Body of pancreas (tissue), 4 donors: ENCODE measurements at regions not wholly inside any gene's neighbourhood (a gene's known extent, or its start where the extent isn't known, plus 50 kb on each side); places are given as distances from the start of the nearest gene placed in this dataset.
A peak's percentile ranks its signal among the peaks of the same experiment; 100 is the strongest.

Experiments
- ATAC-seq: fragments of 150-250 bp; one replicate; pipeline ENCODE4 v1.9.1; 2016
- DNase-seq, 4 donors: peaks; one replicate each; pipeline ENCODE4 v3.0.0-alpha.2; 2019
- H3K27ac ChIP-seq, 4 donors: fragments of 200-600 bp; sonication (generic); 1 replicate in 3 of 4; 2 replicates in 1 of 4; pipeline versions ENCODE4 v1.5.1 to v1.6.1; 2016 to 2019; ENCODE audit warnings: mild to moderate bottlenecking in 1 of 4, mixed read lengths in 1 of 4, moderate library complexity in 1 of 4
- H3K27me3 ChIP-seq, 2 donors: fragments of 200-600 bp; sonication (generic); one replicate each; pipeline ENCODE4 v1.6.0; 2016; ENCODE audit warnings: mild to moderate bottlenecking in 1 of 2
- H3K36me3 ChIP-seq, 2 donors: fragments of 200-600 bp; sonication (generic); replicated peaks in 1 of 2; 2 replicates each; pipeline ENCODE4 v1.5.1; 2016; ENCODE audit warnings: low read depth in 2 of 2; ENCODE audit not compliant: insufficient read depth in 1 of 2
- H3K4me1 ChIP-seq: fragments of 200-600 bp; sonication (generic); one replicate; pipeline ENCODE4 v1.6.0; 2016
- H3K4me3 ChIP-seq, 2 donors: fragments of 200-600 bp; sonication (generic); 1 replicate in 1 of 2; 2 replicates in 1 of 2; pipeline ENCODE4 v1.5.1; 2016 to 2019
- H3K9me3 ChIP-seq, 3 donors: fragments of 200-600 bp; sonication (generic); 1 replicate in 2 of 3; 2 replicates in 1 of 3; pipeline ENCODE4 v1.5.1; 2016
- CTCF ChIP-seq, 7 experiments: fragments of 450-650 bp in 4 of 7; fragments of 200-600 bp in 3 of 7; sonication (generic) in 3 of 7; IDR thresholded peaks; one replicate each; pipeline ENCODE4 v1.5.1; 2016 to 2019; ENCODE audit warnings: antibody characterized with exemption in 7 of 7
- POLR2A ChIP-seq, 3 donors: fragments of 450-650 bp; IDR thresholded peaks; one replicate each; pipeline ENCODE4 v1.6.1; 2016; ENCODE audit warnings: antibody characterized with exemption in 3 of 3, mild to moderate bottlenecking in 2 of 3
- WGBS, 2 donors: methylation state at CpG; one replicate each; pipeline ENCODE4 v1.1.5; 2017; 5-methylcytosine and 5-hydroxymethylcytosine counted together
- intact Hi-C: fragments of 100-400 bp; cut with DNase I; formaldehyde crosslinking; loops from one replicate; pipeline ENCODE4 v1.15.1; 2023

DNA sequence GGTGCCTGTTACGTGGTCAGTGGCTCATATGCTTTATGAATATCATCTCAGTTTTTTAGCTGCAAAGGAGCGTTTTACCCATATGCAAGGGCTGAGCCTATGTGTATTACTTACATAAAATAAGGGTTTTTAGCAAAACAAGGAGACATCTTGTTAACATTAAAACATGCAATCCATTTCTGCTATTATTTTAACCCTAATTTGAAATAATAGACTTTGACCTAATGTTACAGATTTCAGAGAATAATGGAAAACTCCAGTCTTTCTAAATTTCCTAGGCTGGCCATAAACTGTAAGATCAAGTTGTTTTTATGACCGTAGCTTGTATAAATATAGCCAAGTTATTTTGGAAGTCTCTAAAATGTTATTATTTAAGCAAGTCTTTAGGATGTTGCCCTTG lies 121.1 kb upstream of the SEMA6A start:
- Histone ChIP-seq H3K4me1 (no peaks in the 10 kb centered on the region), H3K36me3 (no peaks in the 10 kb centered on the region), H3K9me3 (no peaks in the 10 kb centered on the region), H3K27ac (no peak overlapping the region), H3K27me3 (no peaks in the 10 kb centered on the region), H3K4me3 (no peak overlapping the region)
- TF ChIP-seq CTCF (IDR thresholded peaks at IDR 0.05), result no peak
- no peak for TF ChIP-seq POLR2A (IDR thresholded peaks at IDR 0.05)
- ATAC-seq (no peak), DNase-seq (no peak)
- WGBS, 2 donors, result 77 to 78% methylated on average over 3 of the region's 3 CpGs
- intact Hi-C loops, result no loop called here

GRCh38 chr5:116686438-116686837 lies 111.8 kb upstream of the SEMA6A start:
- no peaks in the 10 kb centered on the region for H3K36me3 ChIP-seq
- DNase-seq (no peak), ATAC-seq (no peak)
- no peak overlapping the region for H3K4me3 ChIP-seq
- TF ChIP-seq CTCF (IDR thresholded peaks at IDR 0.05), result no peak
- no peak for TF ChIP-seq POLR2A (IDR thresholded peaks at IDR 0.05)
- no peak overlapping the region for H3K27ac ChIP-seq
- WGBS, 2 donors, result 78 to 84% methylated on average over 4 of the region's 4 CpGs
- peaks cover 4% of the 10 kb centered on the region for H3K4me1 ChIP-seq
- H3K9me3 ChIP-seq, result no peaks in the 10 kb centered on the region
- intact Hi-C loops, result no loop called here
- no peaks in the 10 kb centered on the region for H3K27me3 ChIP-seq

GRCh38 chr5:116685931-116686330 lies 111.3 kb upstream of the SEMA6A start:
- H3K27ac ChIP-seq, result no peak overlapping the region
- no peak overlapping the region for H3K4me3 ChIP-seq
- no peaks in the 10 kb centered on the region for H3K27me3 ChIP-seq
- 77 to 86% methylated on average over 9 of the region's 9 CpGs for WGBS, 2 donors
- intact Hi-C loops, result no loop called here
- no peaks in the 10 kb centered on the region for H3K9me3 ChIP-seq
- DNase-seq (no peak), ATAC-seq (no peak)
- no peaks in the 10 kb centered on the region for H3K36me3 ChIP-seq
- peaks cover 6% of the 10 kb centered on the region for H3K4me1 ChIP-seq
- TF ChIP-seq POLR2A (IDR thresholded peaks at IDR 0.05) (no peak), CTCF (IDR thresholded peaks at IDR 0.05) (no peak)

DNA sequence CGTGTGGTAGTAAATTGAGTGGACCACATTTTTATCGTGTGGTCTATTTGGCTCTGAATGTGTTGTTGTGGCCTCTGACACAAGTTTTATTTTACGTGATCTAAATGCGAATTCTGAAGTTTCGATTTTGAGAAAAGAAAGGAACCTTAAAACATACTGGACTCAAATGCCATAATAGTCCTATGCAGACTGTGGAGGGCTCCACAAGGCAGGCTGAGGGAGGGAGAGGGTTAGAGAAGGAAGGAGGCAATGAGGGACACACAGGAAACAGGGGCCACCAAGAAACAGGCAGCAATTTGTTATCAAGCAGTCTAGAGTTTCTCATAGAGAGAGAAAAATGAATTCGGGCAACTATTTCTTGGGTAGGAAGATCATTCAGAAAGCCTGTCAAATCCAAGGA lies 110.4 kb upstream of the SEMA6A start:
- no peak overlapping the region for H3K27ac ChIP-seq
- no peaks in the 10 kb centered on the region for H3K27me3 ChIP-seq
- DNase-seq (no peak), ATAC-seq (no peak)
- intact Hi-C loops, result no loop called here
- H3K4me3 ChIP-seq, result no peak overlapping the region
- H3K4me1 ChIP-seq, result peaks cover 6% of the 10 kb centered on the region
- no peaks in the 10 kb centered on the region for H3K9me3 ChIP-seq
- WGBS, 2 donors, result 78 to 83% methylated on average over 6 of the region's 6 CpGs
- TF ChIP-seq POLR2A (IDR thresholded peaks at IDR 0.05) (no peak), CTCF (IDR thresholded peaks at IDR 0.05) (no peak)
- no peaks in the 10 kb centered on the region for H3K36me3 ChIP-seq

DNA sequence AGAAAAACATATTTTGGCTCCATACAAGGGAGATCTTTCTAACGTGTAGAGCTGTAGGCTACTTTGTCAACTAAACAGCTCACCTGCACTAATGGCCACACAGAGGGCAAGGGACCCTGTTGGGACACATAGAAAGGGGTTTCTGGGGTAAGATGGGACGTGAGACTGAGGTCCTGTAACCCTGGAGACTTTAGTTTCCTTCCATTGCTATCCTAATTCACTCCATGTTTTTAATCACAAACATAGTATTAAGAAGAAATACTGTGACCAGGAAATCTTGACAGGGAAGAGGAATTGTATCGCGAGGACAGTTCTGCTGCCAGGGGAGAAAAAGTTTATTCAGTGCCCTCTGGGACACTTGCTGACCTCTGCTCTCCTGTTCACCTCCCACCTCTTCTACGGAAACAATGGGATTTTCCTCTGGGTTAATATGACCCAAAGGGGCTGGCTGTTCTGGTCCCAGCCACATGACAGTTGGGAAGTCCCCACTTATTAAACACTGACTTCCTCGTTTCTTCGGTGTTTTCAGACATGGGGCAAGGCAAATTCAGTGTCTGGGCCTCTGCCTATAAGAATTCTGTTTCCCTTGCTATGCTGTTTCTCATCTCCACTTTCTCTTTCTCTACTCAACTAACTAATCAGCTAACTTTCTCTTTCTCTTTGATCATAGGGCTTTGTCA lies 106.9 kb upstream of the SEMA6A start:
- peak; percentile 35 for ATAC-seq
- TF ChIP-seq POLR2A (IDR thresholded peaks at IDR 0.05) (no peak), CTCF (IDR thresholded peaks at IDR 0.05) (no peak)
- H3K27ac ChIP-seq, result peak overlapping the region in 2 of 4 donors; percentile 52 to 74

More for the DNA sequence above, 106.9 kb upstream of the SEMA6A start:
- no peaks in the 10 kb centered on the region for H3K36me3 ChIP-seq
- peaks cover 12% of the 10 kb centered on the region for H3K4me1 ChIP-seq
- intact Hi-C loops, result no loop called here
- H3K9me3 ChIP-seq, result no peaks in the 10 kb centered on the region
- DNase-seq, result no peak
- WGBS, 2 donors, result 57 to 58% methylated on average over 7 of the region's 7 CpGs
- no peaks in the 10 kb centered on the region for H3K27me3 ChIP-seq
- no peak overlapping the region for H3K4me3 ChIP-seq
